ENCODE measurements at regions not wholly inside any gene's neighbourhood (a gene's known extent, or its start where the extent isn't known, plus 50 kb on each side); places are given as distances from the start of the nearest gene placed in this dataset.

DNA sequence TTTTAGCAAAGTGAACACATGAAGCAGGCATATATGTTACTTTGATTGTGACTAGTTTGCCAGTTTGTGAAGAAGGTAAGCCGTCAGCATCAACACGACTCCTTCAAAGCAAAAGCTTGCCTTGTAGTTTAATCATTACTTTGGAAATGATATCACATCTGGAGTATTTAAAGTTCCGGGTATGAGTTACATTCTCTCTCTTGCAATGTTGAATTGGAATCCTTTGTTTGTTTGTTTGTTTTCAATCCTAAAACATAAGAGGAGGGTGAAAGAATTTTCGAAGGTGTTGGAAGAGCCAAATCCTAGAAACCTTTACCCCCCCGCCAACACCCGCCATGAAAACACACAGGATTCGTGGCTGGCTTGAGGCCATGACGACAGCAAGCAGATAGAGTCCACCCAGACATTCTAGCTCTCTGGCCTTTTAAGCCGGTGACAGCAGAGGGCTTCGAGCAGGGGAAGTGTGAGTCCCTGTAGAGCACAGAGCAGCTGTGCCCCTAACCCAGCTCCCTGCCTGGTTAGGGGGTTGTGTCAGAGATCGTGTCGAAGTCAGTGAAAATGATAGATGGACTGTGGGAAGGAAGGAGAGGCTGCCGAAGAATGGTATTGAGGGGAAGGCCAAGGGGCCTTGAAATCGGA lies 103.8 kb upstream of the SMIM21 start:
- DNase-seq (ENCODE audit: low spot score), result no peak

DNA sequence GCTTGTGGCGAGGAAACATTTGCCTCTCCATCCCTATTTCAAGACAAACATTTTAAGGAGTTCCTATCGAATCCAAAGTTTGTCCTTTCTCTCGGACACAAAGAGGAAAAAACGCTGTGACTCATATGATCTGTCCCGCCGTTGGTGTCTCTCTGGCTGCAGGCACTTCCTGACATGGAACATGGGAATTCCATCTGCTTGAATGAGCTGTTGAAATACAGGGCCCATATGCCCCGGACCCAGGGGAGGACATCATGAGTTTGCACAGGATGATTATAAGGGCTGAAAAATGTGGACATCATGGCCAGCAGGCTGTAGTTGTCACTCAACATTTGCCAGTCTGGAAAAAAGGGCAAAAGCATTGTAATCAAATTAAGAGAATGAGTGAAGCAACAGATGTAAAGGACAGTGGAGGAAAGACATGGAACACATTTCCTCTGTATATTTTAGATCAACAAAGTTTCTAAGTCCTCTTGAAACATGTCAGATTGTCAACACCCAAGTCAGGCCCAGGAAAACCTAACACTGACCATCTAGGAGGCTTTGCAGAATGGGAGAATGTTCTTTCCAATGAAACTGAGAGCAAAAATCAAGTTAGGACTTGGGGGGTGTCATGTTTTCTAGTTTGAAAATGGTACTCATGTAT lies 103.2 kb upstream of the SMIM21 start:
- no peak for DNase-seq (ENCODE audit: low spot score)

DNA sequence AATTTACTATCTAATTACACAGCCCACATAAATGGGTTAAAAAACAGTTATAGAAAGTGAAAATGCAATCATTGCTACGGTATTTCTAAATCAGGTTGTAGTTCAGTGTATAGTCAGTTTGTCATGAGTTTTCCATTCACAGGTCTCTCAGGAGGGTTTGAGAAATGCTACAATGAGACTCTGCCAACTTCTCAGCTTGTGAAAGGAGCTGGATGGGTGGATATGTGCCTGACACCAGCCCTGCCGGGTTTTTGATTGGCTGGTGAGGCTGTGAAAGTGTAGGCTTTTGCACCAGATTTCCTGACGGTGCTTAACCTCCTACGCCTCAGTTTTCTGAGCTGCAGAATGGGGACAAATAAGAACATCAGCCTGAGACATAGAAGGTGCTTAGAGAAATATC lies 102.6 kb upstream of the SMIM21 start:
- DNase-seq (ENCODE audit: low spot score), result no peak

DNA sequence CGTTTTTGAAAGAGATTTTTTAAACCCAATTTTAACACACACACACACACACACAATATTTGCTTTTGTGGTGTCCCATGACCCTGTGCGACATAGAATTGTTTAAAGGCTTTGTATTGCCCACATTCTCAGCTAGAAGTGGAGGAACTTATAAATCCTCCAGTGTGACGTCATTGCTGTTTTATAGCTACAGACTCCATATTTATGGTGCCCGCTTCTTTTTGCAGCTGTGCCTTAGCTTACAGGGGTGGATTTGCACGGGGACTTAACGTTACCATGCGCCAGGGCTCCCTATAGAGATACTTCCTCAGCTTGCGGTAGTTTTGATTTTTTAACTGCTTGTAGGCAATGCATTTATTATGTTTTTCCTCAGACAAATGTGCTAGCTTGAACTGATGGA lies 101.9 kb upstream of the SMIM21 start:
- no peak for DNase-seq (ENCODE audit: low spot score)

GRCh38 chr18:75527848-75528685 lies 100.6 kb upstream of the SMIM21 start:
- DNase-seq (ENCODE audit: low spot score), result no peak

GRCh38 chr18:75526038-75526437 lies 98.5 kb upstream of the SMIM21 start:
- no peak for DNase-seq (ENCODE audit: low spot score)

DNA sequence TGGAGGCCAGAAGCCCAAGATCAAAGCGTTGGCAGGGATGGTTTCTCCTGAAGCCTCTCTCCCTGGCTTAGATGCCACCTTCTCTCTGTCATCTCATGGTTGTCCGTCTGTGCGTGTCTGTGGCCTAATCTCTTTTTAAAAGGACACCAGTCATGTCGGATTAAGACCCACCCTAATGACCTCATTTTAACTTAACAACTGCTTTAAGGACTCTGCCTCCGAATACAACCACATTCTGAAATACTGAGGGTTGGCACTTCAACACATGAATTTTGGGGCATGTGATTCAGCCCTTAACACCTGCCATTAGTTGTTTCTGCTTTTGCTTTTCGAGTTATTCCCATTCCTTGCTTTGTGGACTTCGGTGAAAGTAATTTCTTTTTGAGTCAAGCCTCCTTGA lies 97.8 kb upstream of the SMIM21 start:
- DNase-seq (ENCODE audit: low spot score), result no peak

GRCh38 chr18:75524841-75525240 lies 97.3 kb upstream of the SMIM21 start:
- DNase-seq (ENCODE audit: low spot score), result no peak

- DNase-seq (ENCODE audit: low spot score), result no peak
These were observed 96.7 kb upstream of the SMIM21 start for GRCh38 chr18:75524181-75524580.

GRCh38 chr18:75521816-75522215 lies 94.3 kb upstream of the SMIM21 start:
- DNase-seq (ENCODE audit: low spot score), result no peak

GRCh38 chr18:75518007-75518406 lies 90.5 kb upstream of the SMIM21 start:
- DNase-seq (ENCODE audit: low spot score), result no peak

DNA sequence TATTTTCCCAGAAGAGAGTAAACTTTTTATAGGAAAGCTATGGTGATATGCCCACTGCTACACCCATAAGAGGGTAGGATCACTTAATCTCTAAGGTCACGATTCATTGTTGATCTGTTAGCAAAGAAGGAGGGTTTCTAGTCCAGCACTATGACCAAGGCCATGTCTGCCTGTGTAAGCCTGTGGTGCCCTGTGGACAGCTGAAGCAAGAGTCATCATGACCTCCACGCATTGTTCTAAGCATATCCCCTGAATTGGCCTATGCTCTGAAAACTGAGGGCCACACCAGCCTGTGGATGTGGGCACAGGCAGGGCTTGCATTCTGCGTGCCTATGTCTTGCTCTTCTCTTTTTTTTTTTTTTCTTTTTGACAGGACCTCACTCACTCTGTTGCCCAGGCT lies 89.8 kb upstream of the SMIM21 start:
- no peak for DNase-seq (ENCODE audit: low spot score)

DNA sequence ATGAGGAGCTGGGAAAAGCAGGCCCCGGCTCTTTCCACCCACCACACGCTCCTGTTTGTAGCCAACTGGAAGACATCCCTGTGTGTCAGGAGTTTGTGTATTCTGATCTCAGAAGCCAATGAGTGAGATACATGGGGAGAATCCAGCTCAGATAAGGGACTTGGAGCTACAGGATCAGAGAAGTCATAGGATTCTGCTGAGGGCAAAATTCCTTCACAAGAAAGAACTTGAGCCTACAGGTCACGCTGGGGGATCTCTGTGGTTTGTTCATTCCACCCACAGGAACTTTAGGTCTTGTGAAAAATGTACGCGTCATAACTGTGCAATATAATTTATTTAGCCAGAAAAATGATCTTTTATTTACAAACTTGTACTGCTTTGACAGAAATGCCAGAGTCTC lies 80.1 kb upstream of the SMIM21 start:
- DNase-seq (ENCODE audit: low spot score), result no peak

- no peak for DNase-seq (ENCODE audit: low spot score)
These were observed 79.4 kb upstream of the SMIM21 start for GRCh38 chr18:75506913-75507312.

DNA sequence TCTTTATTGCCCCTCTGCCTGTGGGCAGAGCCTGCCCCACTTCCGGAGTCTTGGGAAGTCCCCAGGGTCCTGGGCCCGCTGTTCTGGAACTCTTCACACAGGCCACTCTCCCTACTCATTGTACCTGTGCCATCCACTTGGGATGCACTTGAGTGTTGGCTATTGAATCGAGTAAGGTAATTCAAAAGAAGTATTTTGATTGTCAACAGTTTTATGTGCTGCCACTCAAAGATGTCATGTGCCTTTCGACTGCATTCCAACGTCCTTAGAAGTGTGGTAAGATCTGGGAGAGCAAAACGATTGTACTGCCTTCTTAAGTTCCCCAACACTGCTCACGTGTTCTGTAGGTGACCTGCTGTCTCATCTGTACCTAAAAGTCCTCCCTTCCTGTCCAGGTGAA lies 77.0 kb upstream of the SMIM21 start:
- no peak for DNase-seq (ENCODE audit: low spot score)

GRCh38 chr18:75503615-75504014 lies 76.1 kb upstream of the SMIM21 start:
- DNase-seq (ENCODE audit: low spot score), result no peak

GRCh38 chr18:75502286-75502685 lies 74.8 kb upstream of the SMIM21 start:
- no peak for DNase-seq (ENCODE audit: low spot score)

DNA sequence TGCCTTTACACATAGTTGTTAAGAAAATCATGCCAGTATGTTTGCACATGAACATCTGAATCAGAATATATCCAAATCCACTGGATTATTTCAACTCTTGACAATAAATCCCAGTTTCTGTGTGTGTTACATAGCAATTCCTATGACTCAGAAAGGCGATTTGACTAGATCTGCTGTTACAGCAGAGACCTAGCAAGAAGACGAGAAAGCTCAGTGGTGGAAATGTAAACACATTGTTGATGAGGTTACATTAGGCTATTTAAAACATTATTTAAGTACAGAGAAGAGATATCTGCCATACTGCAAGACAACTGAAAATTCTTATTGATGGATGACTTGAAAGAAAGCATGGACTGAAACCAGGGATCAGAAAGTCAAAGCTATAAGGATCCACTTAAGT lies 73.0 kb upstream of the SMIM21 start:
- no peak for DNase-seq (ENCODE audit: low spot score)

DNA sequence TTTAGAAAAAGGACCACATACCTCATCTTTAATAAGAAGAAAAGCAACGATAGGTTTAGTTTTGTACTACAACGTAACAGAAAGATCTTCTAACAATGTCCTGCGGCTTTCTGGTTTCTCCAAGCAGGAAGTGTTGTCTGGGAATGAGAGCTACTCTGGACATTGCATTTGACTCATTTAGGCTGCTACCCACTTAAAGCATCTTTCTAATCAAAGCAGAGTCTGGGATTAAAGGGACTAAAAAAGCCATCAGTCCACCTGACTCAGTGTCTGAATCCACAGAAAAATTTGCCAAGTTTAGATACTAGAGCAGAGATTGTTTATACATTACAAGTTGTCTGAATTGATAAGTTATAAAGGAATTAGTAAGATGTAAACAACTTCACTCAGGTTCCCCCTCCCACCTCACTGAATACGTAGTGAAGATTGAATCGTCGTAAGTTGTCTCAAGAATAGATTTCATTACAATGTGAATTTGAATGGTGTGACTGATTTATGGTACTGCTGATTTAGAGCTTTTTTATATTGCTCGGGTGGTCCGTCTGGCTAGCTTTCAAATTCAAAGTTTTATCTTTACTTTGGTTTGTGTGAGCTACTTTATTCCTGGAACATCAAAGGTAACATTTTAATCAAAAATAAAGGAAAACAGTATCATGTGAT lies 70.2 kb upstream of the SMIM21 start:
- no peak for DNase-seq (ENCODE audit: low spot score)

- DNase-seq (ENCODE audit: low spot score), result no peak
These were observed 68.6 kb upstream of the SMIM21 start for GRCh38 chr18:75496151-75496550.

GRCh38 chr18:75492852-75493251 lies 65.3 kb upstream of the SMIM21 start:
- DNase-seq (ENCODE audit: low spot score), result no peak

GRCh38 chr18:75491361-75491760 lies 63.9 kb upstream of the SMIM21 start:
- no peak for DNase-seq (ENCODE audit: low spot score)

Measured in activated CD4-positive, alpha-beta T cell treated with anti-CD3 and anti-CD28 coated beads, Interleukin-2, Interleukin-4, amounts not matched to agents 100 ng/mL and 50 ng/mL, durations not matched to agents 16 hours and 8 hours (primary cell).